Duodenal mucosa (tissue), 2 donors: ENCODE measurements at regions not wholly inside any gene's neighbourhood (a gene's known extent, or its start where the extent isn't known, plus 50 kb on each side); places are given as distances from the start of the nearest gene placed in this dataset.

Experiments used
- H3K27ac ChIP-seq: one replicate; pipeline ENCODE4 v1.7.0; 2013; ENCODE audit warnings: low read depth, low read length
- H3K27me3 ChIP-seq, 2 donors: one replicate each; pipeline ENCODE4 v1.7.0; 2013; ENCODE audit warnings: low read length in 2 of 2, control low read depth in 1 of 2; ENCODE audit not compliant: insufficient read depth in 2 of 2, control insufficient read depth in 1 of 2
- H3K36me3 ChIP-seq, 2 donors: one replicate each; pipeline ENCODE4 v1.7.0; 2013; ENCODE audit warnings: low read length in 2 of 2, control low read depth in 1 of 2; ENCODE audit not compliant: insufficient read depth in 2 of 2, control insufficient read depth in 1 of 2
- H3K4me1 ChIP-seq, 2 donors: one replicate each; pipeline ENCODE4 v1.7.0; 2013; ENCODE audit warnings: low read length in 2 of 2, control low read depth in 1 of 2; ENCODE audit not compliant: insufficient read depth in 2 of 2, control insufficient read depth in 1 of 2
- H3K4me3 ChIP-seq, 2 donors: one replicate each; pipeline ENCODE4 v1.7.0; 2013; ENCODE audit warnings: low read length in 2 of 2, low read depth in 1 of 2
- H3K9ac ChIP-seq, 2 donors: one replicate each; pipeline ENCODE4 v1.7.0; 2013; ENCODE audit warnings: low read length in 2 of 2, low read depth in 1 of 2
- H3K9me3 ChIP-seq, 2 donors: one replicate each; pipeline ENCODE4 v1.7.0; 2013; ENCODE audit warnings: low read length in 2 of 2, control low read depth in 1 of 2; ENCODE audit not compliant: control insufficient read depth in 1 of 2

- no peaks in the 10 kb centered on the region for H3K9me3 ChIP-seq
- H3K4me1 ChIP-seq = no peaks in the 10 kb centered on the region
- no peak overlapping the region for H3K4me3 ChIP-seq
- no peaks in the 10 kb centered on the region for H3K27me3 ChIP-seq
- no peak overlapping the region for H3K27ac ChIP-seq
- H3K36me3 ChIP-seq = no peaks in the 10 kb centered on the region
- H3K9ac ChIP-seq = no peak overlapping the region
Observed at GRCh38 chr14:53696217-53696965, 260.2 kb downstream of the BMP4 start.

- Histone ChIP-seq H3K27ac (no peak overlapping the region), H3K9ac (no peak overlapping the region), H3K4me1 (no peaks in the 10 kb centered on the region), H3K4me3 (no peak overlapping the region), H3K27me3 (no peaks in the 10 kb centered on the region), H3K9me3 (no peaks in the 10 kb centered on the region), H3K36me3 (no peaks in the 10 kb centered on the region)
Observed at GRCh38 chr14:53695692-53696214, 260.9 kb downstream of the BMP4 start.

- H3K4me1 ChIP-seq = no peaks in the 10 kb centered on the region
- H3K36me3 ChIP-seq = no peaks in the 10 kb centered on the region
- H3K9ac ChIP-seq = no peak overlapping the region
- no peaks in the 10 kb centered on the region for H3K27me3 ChIP-seq
- H3K27ac ChIP-seq = no peak overlapping the region
- no peak overlapping the region for H3K4me3 ChIP-seq
- H3K9me3 ChIP-seq = no peaks in the 10 kb centered on the region
Observed at GRCh38 chr14:53692885-53693284, 263.7 kb downstream of the BMP4 start.

GRCh38 chr14:53692451-53692850, 264.2 kb downstream of the BMP4 start:
- Histone ChIP-seq H3K27ac (no peak overlapping the region), H3K4me1 (no peaks in the 10 kb centered on the region), H3K4me3 (no peak overlapping the region), H3K27me3 (no peaks in the 10 kb centered on the region), H3K9me3 (no peaks in the 10 kb centered on the region), H3K9ac (no peak overlapping the region), H3K36me3 (no peaks in the 10 kb centered on the region)

GRCh38 chr14:53683229-53683628, 273.4 kb downstream of the BMP4 start:
- Histone ChIP-seq H3K27me3 (no peaks in the 10 kb centered on the region), H3K9me3 (no peaks in the 10 kb centered on the region), H3K27ac (no peak overlapping the region), H3K4me1 (no peaks in the 10 kb centered on the region), H3K9ac (no peak overlapping the region), H3K4me3 (no peak overlapping the region), H3K36me3 (no peaks in the 10 kb centered on the region)

GRCh38 chr14:53672526-53672925, 284.1 kb downstream of the BMP4 start:
- Histone ChIP-seq H3K4me3 (no peak overlapping the region), H3K27me3 (no peaks in the 10 kb centered on the region), H3K4me1 (no peaks in the 10 kb centered on the region), H3K9me3 (no peaks in the 10 kb centered on the region), H3K36me3 (no peaks in the 10 kb centered on the region), H3K27ac (no peak overlapping the region), H3K9ac (no peak overlapping the region)

GRCh38 chr14:53670701-53671100, 285.9 kb downstream of the BMP4 start:
- Histone ChIP-seq H3K27ac (no peak overlapping the region), H3K9me3 (no peaks in the 10 kb centered on the region), H3K27me3 (no peaks in the 10 kb centered on the region), H3K9ac (no peak overlapping the region), H3K4me1 (no peaks in the 10 kb centered on the region), H3K36me3 (no peaks in the 10 kb centered on the region), H3K4me3 (no peak overlapping the region)

GRCh38 chr14:53668897-53669296, 287.7 kb downstream of the BMP4 start:
- Histone ChIP-seq H3K9ac (no peak overlapping the region), H3K9me3 (no peaks in the 10 kb centered on the region), H3K4me1 (no peaks in the 10 kb centered on the region), H3K36me3 (no peaks in the 10 kb centered on the region), H3K27me3 (no peaks in the 10 kb centered on the region), H3K4me3 (no peak overlapping the region), H3K27ac (no peak overlapping the region)

GRCh38 chr14:53663709-53664108, 292.9 kb downstream of the BMP4 start:
- Histone ChIP-seq H3K27me3 (no peaks in the 10 kb centered on the region), H3K4me3 (no peak overlapping the region), H3K36me3 (no peaks in the 10 kb centered on the region), H3K9ac (no peak overlapping the region), H3K9me3 (no peaks in the 10 kb centered on the region), H3K27ac (no peak overlapping the region), H3K4me1 (no peaks in the 10 kb centered on the region)

GRCh38 chr14:53655080-53655785, 301.4 kb downstream of the BMP4 start:
- H3K36me3 ChIP-seq = no peaks in the 10 kb centered on the region

More at GRCh38 chr14:53655080-53655785, 301.4 kb downstream of the BMP4 start:
- Histone ChIP-seq H3K9ac (no peak overlapping the region), H3K27me3 (no peaks in the 10 kb centered on the region), H3K27ac (no peak overlapping the region), H3K4me3 (no peak overlapping the region), H3K9me3 (no peaks in the 10 kb centered on the region), H3K4me1 (no peaks in the 10 kb centered on the region)
